ENCODE measurements at regions not wholly inside any gene's neighbourhood (a gene's known extent, or its start where the extent isn't known, plus 50 kb on each side); places are given as distances from the start of the nearest gene placed in this dataset.

- no peak for TF ChIP-seq CREB1 (CRISPR knock-in tag; IDR thresholded peaks at IDR 0.05; ENCODE audit: low read depth)
- TF ChIP-seq, protein P1, sequence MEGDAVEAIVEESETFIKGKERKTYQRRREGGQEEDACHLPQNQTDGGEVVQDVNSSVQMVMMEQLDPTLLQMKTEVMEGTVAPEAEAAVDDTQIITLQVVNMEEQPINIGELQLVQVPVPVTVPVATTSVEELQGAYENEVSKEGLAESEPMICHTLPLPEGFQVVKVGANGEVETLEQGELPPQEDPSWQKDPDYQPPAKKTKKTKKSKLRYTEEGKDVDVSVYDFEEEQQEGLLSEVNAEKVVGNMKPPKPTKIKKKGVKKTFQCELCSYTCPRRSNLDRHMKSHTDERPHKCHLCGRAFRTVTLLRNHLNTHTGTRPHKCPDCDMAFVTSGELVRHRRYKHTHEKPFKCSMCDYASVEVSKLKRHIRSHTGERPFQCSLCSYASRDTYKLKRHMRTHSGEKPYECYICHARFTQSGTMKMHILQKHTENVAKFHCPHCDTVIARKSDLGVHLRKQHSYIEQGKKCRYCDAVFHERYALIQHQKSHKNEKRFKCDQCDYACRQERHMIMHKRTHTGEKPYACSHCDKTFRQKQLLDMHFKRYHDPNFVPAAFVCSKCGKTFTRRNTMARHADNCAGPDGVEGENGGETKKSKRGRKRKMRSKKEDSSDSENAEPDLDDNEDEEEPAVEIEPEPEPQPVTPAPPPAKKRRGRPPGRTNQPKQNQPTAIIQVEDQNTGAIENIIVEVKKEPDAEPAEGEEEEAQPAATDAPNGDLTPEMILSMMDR (conservative IDR thresholded peaks at IDR 0.05; ENCODE audit: low read depth in 2 of 2) = no peak
- no peak for TF ChIP-seq JUNB (IDR thresholded peaks at IDR 0.05; ENCODE audit: unreplicated experiment)
- TF ChIP-seq, protein P2, sequence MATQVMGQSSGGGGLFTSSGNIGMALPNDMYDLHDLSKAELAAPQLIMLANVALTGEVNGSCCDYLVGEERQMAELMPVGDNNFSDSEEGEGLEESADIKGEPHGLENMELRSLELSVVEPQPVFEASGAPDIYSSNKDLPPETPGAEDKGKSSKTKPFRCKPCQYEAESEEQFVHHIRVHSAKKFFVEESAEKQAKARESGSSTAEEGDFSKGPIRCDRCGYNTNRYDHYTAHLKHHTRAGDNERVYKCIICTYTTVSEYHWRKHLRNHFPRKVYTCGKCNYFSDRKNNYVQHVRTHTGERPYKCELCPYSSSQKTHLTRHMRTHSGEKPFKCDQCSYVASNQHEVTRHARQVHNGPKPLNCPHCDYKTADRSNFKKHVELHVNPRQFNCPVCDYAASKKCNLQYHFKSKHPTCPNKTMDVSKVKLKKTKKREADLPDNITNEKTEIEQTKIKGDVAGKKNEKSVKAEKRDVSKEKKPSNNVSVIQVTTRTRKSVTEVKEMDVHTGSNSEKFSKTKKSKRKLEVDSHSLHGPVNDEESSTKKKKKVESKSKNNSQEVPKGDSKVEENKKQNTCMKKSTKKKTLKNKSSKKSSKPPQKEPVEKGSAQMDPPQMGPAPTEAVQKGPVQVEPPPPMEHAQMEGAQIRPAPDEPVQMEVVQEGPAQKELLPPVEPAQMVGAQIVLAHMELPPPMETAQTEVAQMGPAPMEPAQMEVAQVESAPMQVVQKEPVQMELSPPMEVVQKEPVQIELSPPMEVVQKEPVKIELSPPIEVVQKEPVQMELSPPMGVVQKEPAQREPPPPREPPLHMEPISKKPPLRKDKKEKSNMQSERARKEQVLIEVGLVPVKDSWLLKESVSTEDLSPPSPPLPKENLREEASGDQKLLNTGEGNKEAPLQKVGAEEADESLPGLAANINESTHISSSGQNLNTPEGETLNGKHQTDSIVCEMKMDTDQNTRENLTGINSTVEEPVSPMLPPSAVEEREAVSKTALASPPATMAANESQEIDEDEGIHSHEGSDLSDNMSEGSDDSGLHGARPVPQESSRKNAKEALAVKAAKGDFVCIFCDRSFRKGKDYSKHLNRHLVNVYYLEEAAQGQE (IDR thresholded peaks at IDR 0.05; ENCODE audit: unreplicated experiment) = no peak
- TF ChIP-seq POLR2AphosphoS5 (IDR thresholded peaks at IDR 0.05; ENCODE audit: low read depth) = no peak
- TF ChIP-seq EZH2phosphoT487 (IDR thresholded peaks at IDR 0.05; ENCODE audit: unreplicated experiment) = no peak
- no peak for TF ChIP-seq STAT1 (IDR thresholded peaks at IDR 0.05; ENCODE audit: unreplicated experiment)
- TF ChIP-seq, protein P3, sequence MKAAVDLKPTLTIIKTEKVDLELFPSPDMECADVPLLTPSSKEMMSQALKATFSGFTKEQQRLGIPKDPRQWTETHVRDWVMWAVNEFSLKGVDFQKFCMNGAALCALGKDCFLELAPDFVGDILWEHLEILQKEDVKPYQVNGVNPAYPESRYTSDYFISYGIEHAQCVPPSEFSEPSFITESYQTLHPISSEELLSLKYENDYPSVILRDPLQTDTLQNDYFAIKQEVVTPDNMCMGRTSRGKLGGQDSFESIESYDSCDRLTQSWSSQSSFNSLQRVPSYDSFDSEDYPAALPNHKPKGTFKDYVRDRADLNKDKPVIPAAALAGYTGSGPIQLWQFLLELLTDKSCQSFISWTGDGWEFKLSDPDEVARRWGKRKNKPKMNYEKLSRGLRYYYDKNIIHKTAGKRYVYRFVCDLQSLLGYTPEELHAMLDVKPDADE (IDR thresholded peaks at IDR 0.05) = no peak
- no peak for TF ChIP-seq EZH2 (IDR thresholded peaks at IDR 0.05; ENCODE audit: low read depth, unreplicated experiment)
- TF ChIP-seq, protein P4, sequence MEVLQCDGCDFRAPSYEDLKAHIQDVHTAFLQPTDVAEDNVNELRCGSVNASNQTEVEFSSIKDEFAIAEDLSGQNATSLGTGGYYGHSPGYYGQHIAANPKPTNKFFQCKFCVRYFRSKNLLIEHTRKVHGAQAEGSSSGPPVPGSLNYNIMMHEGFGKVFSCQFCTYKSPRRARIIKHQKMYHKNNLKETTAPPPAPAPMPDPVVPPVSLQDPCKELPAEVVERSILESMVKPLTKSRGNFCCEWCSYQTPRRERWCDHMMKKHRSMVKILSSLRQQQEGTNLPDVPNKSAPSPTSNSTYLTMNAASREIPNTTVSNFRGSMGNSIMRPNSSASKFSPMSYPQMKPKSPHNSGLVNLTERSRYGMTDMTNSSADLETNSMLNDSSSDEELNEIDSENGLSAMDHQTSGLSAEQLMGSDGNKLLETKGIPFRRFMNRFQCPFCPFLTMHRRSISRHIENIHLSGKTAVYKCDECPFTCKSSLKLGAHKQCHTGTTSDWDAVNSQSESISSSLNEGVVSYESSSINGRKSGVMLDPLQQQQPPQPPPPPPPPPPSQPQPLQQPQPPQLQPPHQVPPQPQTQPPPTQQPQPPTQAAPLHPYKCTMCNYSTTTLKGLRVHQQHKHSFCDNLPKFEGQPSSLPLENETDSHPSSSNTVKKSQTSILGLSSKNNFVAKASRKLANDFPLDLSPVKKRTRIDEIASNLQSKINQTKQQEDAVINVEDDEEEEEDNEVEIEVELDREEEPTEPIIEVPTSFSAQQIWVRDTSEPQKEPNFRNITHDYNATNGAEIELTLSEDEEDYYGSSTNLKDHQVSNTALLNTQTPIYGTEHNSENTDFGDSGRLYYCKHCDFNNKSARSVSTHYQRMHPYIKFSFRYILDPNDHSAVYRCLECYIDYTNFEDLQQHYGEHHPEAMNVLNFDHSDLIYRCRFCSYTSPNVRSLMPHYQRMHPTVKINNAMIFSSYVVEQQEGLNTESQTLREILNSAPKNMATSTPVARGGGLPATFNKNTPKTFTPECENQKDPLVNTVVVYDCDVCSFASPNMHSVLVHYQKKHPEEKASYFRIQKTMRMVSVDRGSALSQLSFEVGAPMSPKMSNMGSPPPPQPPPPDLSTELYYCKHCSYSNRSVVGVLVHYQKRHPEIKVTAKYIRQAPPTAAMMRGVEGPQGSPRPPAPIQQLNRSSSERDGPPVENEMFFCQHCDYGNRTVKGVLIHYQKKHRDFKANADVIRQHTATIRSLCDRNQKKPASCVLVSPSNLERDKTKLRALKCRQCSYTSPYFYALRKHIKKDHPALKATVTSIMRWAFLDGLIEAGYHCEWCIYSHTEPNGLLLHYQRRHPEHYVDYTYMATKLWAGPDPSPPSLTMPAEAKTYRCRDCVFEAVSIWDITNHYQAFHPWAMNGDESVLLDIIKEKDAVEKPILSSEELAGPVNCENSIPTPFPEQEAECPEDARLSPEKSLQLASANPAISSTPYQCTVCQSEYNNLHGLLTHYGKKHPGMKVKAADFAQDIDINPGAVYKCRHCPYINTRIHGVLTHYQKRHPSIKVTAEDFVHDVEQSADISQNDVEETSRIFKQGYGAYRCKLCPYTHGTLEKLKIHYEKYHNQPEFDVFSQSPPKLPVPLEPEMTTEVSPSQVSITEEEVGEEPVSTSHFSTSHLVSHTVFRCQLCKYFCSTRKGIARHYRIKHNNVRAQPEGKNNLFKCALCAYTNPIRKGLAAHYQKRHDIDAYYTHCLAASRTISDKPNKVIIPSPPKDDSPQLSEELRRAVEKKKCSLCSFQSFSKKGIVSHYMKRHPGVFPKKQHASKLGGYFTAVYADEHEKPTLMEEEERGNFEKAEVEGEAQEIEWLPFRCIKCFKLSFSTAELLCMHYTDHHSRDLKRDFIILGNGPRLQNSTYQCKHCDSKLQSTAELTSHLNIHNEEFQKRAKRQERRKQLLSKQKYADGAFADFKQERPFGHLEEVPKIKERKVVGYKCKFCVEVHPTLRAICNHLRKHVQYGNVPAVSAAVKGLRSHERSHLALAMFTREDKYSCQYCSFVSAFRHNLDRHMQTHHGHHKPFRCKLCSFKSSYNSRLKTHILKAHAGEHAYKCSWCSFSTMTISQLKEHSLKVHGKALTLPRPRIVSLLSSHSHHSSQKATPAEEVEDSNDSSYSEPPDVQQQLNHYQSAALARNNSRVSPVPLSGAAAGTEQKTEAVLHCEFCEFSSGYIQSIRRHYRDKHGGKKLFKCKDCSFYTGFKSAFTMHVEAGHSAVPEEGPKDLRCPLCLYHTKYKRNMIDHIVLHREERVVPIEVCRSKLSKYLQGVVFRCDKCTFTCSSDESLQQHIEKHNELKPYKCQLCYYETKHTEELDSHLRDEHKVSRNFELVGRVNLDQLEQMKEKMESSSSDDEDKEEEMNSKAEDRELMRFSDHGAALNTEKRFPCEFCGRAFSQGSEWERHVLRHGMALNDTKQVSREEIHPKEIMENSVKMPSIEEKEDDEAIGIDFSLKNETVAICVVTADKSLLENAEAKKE (CRISPR knock-in tag; IDR thresholded peaks at IDR 0.05) = no peak
- TF ChIP-seq NANOG (IDR thresholded peaks at IDR 0.05; ENCODE audit: borderline replicate concordance) = no peak
Observed at GRCh38 chr3:30495172-30496065, 111.0 kb upstream of the TGFBR2 start.

Measured in GM23338 (cell line).